ENCODE measurements at regions not wholly inside any gene's neighbourhood (a gene's known extent, or its start where the extent isn't known, plus 50 kb on each side); places are given as distances from the start of the nearest gene placed in this dataset.

DNA sequence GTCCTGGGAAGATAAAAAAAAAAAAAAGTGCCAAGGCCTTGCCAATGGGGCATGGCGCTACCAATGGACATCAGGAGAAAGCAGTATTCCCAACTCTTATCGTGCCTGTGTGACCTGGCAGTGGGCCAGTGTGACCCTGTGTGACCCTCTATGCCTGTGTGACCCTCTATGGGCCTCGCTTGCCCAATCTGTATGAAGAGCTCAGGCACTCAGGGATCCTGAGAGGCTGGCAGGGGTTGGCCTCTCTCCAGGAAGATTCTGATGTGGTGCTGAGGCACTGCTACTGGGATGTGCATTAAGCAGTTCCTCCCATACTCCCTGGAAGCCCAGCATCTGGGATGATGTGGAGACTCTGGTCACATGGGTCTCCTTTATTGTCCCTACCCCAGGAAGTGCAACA lies 179.2 kb downstream of the MACROH2A1 start:
- H3K36me3 ChIP-seq (ENCODE audit: control insufficient read depth, insufficient read depth, low read length), result no peaks in the 10 kb centered on the region
- no peak for DNase-seq
- H3K4me1 ChIP-seq (ENCODE audit: control insufficient read depth, insufficient read depth, low read length, poor library complexity, severe bottlenecking), result no peaks in the 10 kb centered on the region
- no peaks in the 10 kb centered on the region for H3K9me3 ChIP-seq (ENCODE audit: control insufficient read depth, low read length)
- H3K27me3 ChIP-seq (replicated peaks; ENCODE audit: control insufficient read depth, insufficient read depth, low read length, poor library complexity, severe bottlenecking), result no peaks in the 10 kb centered on the region
- H3K27ac ChIP-seq (ENCODE audit: insufficient read depth, low read length, poor library complexity, severe bottlenecking), result no peak overlapping the region
- no peak overlapping the region for H3K4me3 ChIP-seq (ENCODE audit: insufficient read depth, low read depth, low read length, poor library complexity, severe bottlenecking)

DNA sequence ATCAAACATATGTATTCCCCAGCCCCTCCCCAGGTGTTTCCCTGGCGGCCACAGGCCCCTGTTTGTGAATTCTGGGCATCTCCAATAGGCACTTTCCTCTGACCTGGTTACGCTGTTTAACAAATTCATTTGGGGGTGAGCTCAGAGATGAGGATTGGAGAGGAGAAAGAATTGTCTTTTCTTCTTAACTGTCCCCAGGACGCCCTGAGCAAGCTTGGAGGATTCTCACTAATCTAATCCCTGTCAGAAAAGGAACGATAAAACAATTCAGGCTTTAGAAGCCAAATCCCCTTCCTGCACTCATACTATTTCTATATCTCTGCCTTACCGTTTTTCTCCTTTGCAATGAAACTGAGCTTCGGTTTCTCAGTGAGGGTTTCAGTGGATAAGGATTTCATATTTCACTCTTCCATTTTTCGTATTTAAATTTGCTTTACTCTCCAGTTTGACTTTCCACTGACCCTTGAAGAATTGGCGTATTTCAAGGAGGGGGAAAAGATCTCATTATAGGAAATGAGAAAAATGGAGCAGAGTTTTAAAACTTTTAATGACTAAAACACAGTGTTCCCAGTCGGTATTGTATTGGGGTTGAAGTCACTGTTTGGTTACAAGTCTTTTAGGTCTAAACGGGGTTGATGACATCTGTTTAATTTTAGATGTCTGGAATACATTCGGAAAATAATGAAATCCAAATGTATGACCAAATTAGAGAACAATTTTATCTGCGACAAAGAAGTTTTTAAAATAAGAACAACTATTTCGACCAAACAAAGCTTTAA lies 180.1 kb downstream of the MACROH2A1 start:
- Histone ChIP-seq H3K36me3 (ENCODE audit: control insufficient read depth, insufficient read depth, low read length) (no peaks in the 10 kb centered on the region), H3K4me1 (ENCODE audit: control insufficient read depth, insufficient read depth, low read length, poor library complexity, severe bottlenecking) (no peaks in the 10 kb centered on the region), H3K4me3 (ENCODE audit: insufficient read depth, low read depth, low read length, poor library complexity, severe bottlenecking) (no peak overlapping the region), H3K9me3 (ENCODE audit: control insufficient read depth, low read length) (no peaks in the 10 kb centered on the region), H3K27me3 (replicated peaks; ENCODE audit: control insufficient read depth, insufficient read depth, low read length, poor library complexity, severe bottlenecking) (no peaks in the 10 kb centered on the region), H3K27ac (ENCODE audit: insufficient read depth, low read length, poor library complexity, severe bottlenecking) (no peak overlapping the region)
- DNase-seq, result no peak

DNA sequence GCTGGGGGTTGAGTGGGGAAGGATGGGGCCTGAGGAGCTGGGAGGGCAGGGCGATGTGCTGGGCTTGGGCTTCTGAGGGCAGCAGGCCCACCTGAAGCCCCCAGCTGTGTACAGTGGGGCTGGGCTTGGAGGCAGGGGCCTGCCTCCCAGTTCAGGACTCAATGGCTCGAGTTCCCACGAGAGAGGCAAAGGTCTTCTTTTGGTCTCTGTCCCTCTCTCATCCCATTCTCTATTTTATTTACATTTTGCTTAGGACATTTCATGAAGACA lies 180.6 kb downstream of the MACROH2A1 start:
- DNase-seq, result no peak
- Histone ChIP-seq H3K27me3 (replicated peaks; ENCODE audit: control insufficient read depth, insufficient read depth, low read length, poor library complexity, severe bottlenecking) (no peaks in the 10 kb centered on the region), H3K9me3 (ENCODE audit: control insufficient read depth, low read length) (no peaks in the 10 kb centered on the region), H3K27ac (ENCODE audit: insufficient read depth, low read length, poor library complexity, severe bottlenecking) (no peak overlapping the region), H3K4me1 (ENCODE audit: control insufficient read depth, insufficient read depth, low read length, poor library complexity, severe bottlenecking) (no peaks in the 10 kb centered on the region), H3K4me3 (ENCODE audit: insufficient read depth, low read depth, low read length, poor library complexity, severe bottlenecking) (no peak overlapping the region), H3K36me3 (ENCODE audit: control insufficient read depth, insufficient read depth, low read length) (no peaks in the 10 kb centered on the region)

DNA sequence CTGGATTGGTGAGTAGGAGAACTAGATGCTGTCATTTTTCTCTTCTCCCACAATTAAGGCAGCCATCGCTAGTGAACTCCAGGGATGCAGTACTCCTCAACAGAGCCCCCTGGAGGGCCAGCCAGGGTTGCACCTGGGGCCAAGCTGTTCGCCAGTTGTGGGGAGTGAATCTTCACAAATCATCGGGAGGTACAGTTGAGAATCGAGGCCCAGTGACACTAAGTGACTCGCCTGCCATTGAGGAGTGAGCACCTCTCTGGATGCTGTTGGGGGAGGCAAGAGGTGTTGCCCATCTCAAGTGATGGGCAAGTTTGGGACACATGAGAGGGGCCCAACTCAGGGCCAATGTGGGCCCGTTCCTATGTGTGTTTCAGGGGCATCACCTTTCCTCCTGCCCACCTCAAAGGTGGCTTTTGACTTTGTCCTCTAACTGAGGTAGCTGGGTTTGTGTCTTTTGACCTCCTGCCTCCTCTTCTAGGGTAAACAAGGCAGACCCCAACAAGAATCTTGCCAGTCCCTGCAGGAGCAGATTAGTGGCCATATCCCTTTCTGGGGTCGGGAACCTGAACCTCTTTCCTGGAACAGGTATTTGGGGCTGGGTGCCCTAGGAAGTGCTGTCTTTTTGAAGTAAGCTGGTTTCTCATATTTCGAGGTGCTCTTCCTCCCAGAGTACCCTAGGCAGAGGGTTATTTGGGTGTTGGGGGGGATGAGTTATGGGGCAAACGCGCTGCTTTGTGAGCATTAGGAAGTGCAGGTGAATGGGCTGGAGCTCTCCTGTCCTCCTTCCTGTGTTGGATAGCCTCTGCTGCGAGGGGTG lies 181.2 kb downstream of the MACROH2A1 start:
- Histone ChIP-seq H3K27me3 (replicated peaks; ENCODE audit: control insufficient read depth, insufficient read depth, low read length, poor library complexity, severe bottlenecking) (no peaks in the 10 kb centered on the region), H3K27ac (ENCODE audit: insufficient read depth, low read length, poor library complexity, severe bottlenecking) (no peak overlapping the region), H3K4me3 (ENCODE audit: insufficient read depth, low read depth, low read length, poor library complexity, severe bottlenecking) (no peak overlapping the region), H3K9me3 (ENCODE audit: control insufficient read depth, low read length) (no peaks in the 10 kb centered on the region), H3K36me3 (ENCODE audit: control insufficient read depth, insufficient read depth, low read length) (no peaks in the 10 kb centered on the region), H3K4me1 (ENCODE audit: control insufficient read depth, insufficient read depth, low read length, poor library complexity, severe bottlenecking) (no peaks in the 10 kb centered on the region)
- DNase-seq, result no peak

DNA sequence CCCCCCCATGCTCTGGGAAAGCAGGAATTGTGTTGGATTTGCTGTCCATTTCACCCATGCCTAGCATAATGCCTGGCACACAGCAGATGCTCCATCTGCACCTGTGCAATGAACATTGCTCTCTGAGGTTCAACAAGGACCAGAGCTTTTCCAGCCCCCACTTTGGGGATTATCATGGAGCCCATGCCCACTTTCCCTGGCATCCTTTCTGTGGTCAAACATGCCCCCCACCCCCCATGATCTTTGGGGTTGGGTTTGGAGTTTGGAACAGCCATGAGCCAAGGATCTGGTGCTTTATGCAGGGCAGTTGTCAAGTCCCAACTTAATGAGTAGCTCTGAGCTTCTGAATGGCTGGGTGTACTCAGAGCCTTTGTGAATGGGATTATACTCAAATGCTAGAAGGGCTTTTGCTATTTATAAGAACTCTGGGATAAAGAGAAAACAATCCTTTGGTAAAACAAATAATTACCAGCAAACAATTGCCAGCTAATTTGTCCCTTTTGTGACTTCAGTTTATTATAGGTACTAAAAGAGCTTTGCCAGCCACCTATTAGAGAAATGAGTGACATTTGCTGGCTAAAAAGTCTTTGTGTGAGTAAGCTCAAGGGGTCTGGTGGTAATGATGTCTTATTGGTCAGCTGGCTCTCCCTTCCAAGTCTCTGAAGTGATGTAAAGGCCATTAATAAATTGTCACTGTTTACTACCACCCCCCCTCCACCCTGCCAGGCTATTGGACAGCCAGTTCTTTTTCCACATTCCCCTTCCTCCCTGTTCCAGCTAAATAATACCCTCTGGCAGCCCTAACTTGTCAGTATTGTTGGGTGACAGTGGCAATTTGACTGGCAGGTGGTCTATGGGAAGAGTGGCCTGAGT lies 182.3 kb downstream of the MACROH2A1 start:
- H3K27me3 ChIP-seq (replicated peaks; ENCODE audit: control insufficient read depth, insufficient read depth, low read length, poor library complexity, severe bottlenecking), result no peaks in the 10 kb centered on the region
- no peaks in the 10 kb centered on the region for H3K9me3 ChIP-seq (ENCODE audit: control insufficient read depth, low read length)
- H3K4me3 ChIP-seq (ENCODE audit: insufficient read depth, low read depth, low read length, poor library complexity, severe bottlenecking), result no peak overlapping the region
- no peak overlapping the region for H3K27ac ChIP-seq (ENCODE audit: insufficient read depth, low read length, poor library complexity, severe bottlenecking)
- no peaks in the 10 kb centered on the region for H3K36me3 ChIP-seq (ENCODE audit: control insufficient read depth, insufficient read depth, low read length)
- H3K4me1 ChIP-seq (ENCODE audit: control insufficient read depth, insufficient read depth, low read length, poor library complexity, severe bottlenecking), result no peaks in the 10 kb centered on the region
- no peak for DNase-seq

DNA sequence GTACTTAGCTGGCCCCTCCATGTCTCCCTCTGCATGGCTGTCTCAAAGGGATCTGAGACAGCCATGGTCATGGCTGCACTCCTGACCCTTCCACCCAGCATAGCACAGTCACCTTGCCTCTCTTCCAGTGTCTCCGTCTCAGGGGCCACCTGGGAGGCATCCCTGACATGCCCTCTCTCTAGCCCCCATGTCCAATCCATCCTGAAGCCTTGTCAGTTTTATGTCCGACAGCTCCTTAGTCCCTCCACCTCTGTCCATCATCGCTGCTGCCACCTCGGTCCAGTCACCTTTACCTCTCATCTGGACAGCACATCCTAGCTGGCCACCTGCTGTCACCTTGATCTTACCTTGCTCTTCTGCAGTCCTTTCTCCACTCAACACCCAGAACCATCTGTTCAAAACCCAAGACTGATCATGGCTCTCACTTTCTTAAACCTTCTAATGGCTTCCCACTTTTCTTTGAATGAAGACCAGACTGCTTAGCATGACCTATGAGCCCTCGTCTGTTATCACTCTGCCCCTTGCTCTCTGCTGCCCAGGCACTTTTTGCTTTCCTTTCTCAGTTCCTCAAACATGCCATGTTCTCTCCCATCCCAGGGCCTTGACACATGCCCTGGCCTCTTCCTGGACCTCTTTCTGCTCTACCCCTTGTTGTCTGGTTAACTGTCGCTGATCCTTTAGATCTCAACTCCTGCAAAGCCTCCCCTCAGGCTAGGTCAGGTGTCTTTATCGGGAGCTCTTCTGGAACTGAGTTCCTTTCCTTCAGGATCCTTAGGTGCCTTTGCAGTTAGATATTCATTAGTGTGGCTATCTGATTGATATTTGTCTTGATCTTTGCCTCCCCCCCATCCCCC lies 181.8 kb upstream of the PITX1 start:
- Histone ChIP-seq H3K27ac (ENCODE audit: insufficient read depth, low read length, poor library complexity, severe bottlenecking) (no peak overlapping the region), H3K27me3 (replicated peaks; ENCODE audit: control insufficient read depth, insufficient read depth, low read length, poor library complexity, severe bottlenecking) (no peaks in the 10 kb centered on the region), H3K4me1 (ENCODE audit: control insufficient read depth, insufficient read depth, low read length, poor library complexity, severe bottlenecking) (no peaks in the 10 kb centered on the region), H3K36me3 (ENCODE audit: control insufficient read depth, insufficient read depth, low read length) (no peaks in the 10 kb centered on the region), H3K4me3 (ENCODE audit: insufficient read depth, low read depth, low read length, poor library complexity, severe bottlenecking) (no peak overlapping the region), H3K9me3 (ENCODE audit: control insufficient read depth, low read length) (no peaks in the 10 kb centered on the region)
- DNase-seq, result no peak

DNA sequence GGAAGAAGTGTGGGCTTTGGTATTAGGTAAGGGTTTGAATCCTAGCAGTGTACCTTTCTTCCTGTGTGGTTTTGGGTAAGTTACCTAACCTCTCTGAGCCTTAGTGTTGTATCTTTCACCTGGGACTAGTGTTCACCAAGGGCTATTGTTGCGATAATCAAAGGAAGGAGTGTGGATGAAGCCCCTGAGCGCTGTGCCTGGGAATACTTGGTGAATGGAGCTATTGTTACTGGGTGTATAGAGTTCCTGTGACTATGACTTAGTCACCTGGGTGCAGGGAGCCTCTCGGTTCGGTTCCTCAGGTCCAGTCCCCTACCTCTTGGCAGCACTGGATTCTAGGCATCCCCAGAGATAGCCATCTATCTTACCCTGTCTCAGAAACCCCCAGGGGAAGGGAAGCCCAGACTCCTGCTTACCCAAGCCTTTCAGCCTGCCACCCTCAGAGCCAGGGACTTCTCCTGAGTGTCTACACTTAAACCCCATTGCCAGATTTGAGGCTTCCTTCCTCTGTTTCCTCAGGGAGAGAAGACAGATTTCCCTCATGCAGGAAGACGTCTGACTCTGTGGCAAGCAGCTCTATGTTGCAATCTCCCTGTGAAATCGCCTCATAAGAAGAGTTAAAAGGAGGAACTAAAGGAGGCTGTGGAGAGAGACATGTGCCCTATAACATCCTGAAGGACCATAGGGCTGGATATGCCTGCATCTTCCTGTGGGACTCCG lies 181.0 kb upstream of the PITX1 start:
- H3K36me3 ChIP-seq (ENCODE audit: control insufficient read depth, insufficient read depth, low read length), result no peaks in the 10 kb centered on the region
- DNase-seq, result no peak
- no peaks in the 10 kb centered on the region for H3K4me1 ChIP-seq (ENCODE audit: control insufficient read depth, insufficient read depth, low read length, poor library complexity, severe bottlenecking)
- H3K27me3 ChIP-seq (replicated peaks; ENCODE audit: control insufficient read depth, insufficient read depth, low read length, poor library complexity, severe bottlenecking), result no peaks in the 10 kb centered on the region
- H3K9me3 ChIP-seq (ENCODE audit: control insufficient read depth, low read length), result no peaks in the 10 kb centered on the region
- H3K27ac ChIP-seq (ENCODE audit: insufficient read depth, low read length, poor library complexity, severe bottlenecking), result no peak overlapping the region
- H3K4me3 ChIP-seq (ENCODE audit: insufficient read depth, low read depth, low read length, poor library complexity, severe bottlenecking), result no peak overlapping the region

DNA sequence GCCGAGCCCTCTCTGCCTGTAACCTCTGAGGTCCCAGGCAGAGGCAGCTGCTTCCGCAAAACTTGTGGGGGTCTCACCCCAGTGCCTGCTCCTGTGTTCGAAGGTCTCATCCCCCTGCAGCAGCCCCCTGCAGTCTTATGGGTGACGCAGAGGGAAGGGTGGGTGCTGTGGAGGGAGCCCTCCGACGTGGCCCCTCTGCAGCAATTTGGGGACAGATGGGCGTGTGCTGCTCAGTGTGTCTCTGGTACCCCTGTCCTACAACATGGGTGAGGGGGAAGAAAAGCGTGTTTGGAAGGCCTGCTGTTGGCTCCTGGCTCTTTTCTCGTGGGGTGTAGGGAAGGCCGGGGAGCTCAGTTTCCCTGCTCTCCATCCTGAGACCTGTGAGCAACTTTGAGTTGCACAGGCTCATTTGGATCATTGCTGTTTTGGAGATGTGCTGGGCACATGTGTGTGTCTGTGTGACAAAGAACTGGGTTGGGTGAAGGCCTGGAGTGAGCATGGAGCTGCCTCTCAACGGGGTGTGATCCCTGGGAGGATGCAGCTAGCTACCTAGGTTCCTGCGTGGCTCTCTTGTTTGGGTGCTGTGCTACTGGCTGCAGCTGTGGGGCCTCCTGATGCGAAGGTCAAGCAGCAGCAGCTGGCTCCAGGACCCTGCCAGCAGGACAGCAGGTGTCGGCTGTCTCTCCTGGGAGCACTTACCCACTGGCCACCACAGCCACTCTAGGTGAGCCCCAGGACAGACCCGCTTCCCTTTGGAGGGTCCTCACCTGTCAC lies 179.6 kb upstream of the PITX1 start:
- DNase-seq, result no peak
- no peaks in the 10 kb centered on the region for H3K4me1 ChIP-seq (ENCODE audit: control insufficient read depth, insufficient read depth, low read length, poor library complexity, severe bottlenecking)
- no peaks in the 10 kb centered on the region for H3K9me3 ChIP-seq (ENCODE audit: control insufficient read depth, low read length)

More for the DNA sequence above, 179.6 kb upstream of the PITX1 start:
- Histone ChIP-seq H3K4me3 (ENCODE audit: insufficient read depth, low read depth, low read length, poor library complexity, severe bottlenecking) (no peak overlapping the region), H3K36me3 (ENCODE audit: control insufficient read depth, insufficient read depth, low read length) (no peaks in the 10 kb centered on the region), H3K27ac (ENCODE audit: insufficient read depth, low read length, poor library complexity, severe bottlenecking) (no peak overlapping the region), H3K27me3 (replicated peaks; ENCODE audit: control insufficient read depth, insufficient read depth, low read length, poor library complexity, severe bottlenecking) (no peaks in the 10 kb centered on the region)
